ENCODE measurements at regions not wholly inside any gene's neighbourhood (a gene's known extent, or its start where the extent isn't known, plus 50 kb on each side); places are given as distances from the start of the nearest gene placed in this dataset.

DNA sequence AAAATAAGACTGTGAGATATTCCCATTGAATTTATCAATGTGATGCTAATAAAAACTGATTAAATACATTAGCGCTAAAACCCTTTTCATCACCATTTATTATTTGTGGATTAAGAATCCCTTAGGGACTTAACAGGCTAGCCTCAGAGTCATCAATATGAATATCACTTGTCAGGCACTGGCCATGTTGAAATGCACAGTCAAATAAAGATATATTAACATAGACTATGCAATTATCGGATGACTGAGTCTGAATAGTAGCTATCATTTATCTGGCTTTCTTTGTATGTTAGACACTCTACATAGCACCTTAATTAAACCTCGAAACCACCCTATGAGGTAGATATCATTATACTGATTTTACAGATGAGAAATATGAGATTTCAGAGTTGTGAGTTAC, 213.6 kb downstream of the RDH14 start:
- Histone ChIP-seq H3K27me3 (no peaks in the 10 kb centered on the region), H3K9me3 (no peaks in the 10 kb centered on the region), H3K27ac (no peak overlapping the region), H3K36me3 (no peaks in the 10 kb centered on the region), H3K4me3 (no peak overlapping the region), H3K4me1 (no peaks in the 10 kb centered on the region)
- no peak for DNase-seq (ENCODE audit: low spot score in 2 of 2)
- TF ChIP-seq EP300 (IDR thresholded peaks at IDR 0.05) (no peak), CTCF (IDR thresholded peaks at IDR 0.05) (no peak), POLR2AphosphoS5 (IDR thresholded peaks at IDR 0.05) (no peak), POLR2A (IDR thresholded peaks at IDR 0.05) (no peak)
- WGBS: 85% methylated on average over 3 of the region's 3 CpGs

DNA sequence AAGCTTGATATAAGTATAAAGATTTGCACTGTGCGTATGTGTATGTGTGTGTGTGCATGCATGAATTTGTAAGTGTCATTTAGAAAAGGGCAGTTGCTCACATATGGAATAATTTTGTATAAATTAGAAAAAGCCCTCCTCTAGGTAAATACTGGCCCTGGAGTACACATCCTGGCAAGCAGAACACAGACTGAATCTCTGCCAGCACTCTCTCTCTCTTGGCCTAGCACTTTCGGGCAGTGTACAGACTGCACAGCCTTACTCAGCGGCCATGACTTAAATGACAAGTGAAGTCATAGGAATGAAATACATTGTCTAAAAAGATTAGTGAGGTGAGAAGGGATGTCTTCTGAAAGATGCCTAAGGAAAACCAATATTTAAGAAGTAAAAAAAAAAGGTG, 214.1 kb downstream of the RDH14 start:
- Histone ChIP-seq H3K36me3 (no peaks in the 10 kb centered on the region), H3K27me3 (no peaks in the 10 kb centered on the region), H3K4me3 (no peak overlapping the region), H3K27ac (no peak overlapping the region), H3K4me1 (no peaks in the 10 kb centered on the region), H3K9me3 (no peaks in the 10 kb centered on the region)
- TF ChIP-seq CTCF (IDR thresholded peaks at IDR 0.05): no peak
- TF ChIP-seq POLR2AphosphoS5 (IDR thresholded peaks at IDR 0.05): no peak
- no peak for TF ChIP-seq POLR2A (IDR thresholded peaks at IDR 0.05)
- TF ChIP-seq EP300 (IDR thresholded peaks at IDR 0.05): no peak
- no peak for DNase-seq (ENCODE audit: low spot score in 2 of 2)
- 74% methylated on average over 3 of the region's 3 CpGs for WGBS

DNA sequence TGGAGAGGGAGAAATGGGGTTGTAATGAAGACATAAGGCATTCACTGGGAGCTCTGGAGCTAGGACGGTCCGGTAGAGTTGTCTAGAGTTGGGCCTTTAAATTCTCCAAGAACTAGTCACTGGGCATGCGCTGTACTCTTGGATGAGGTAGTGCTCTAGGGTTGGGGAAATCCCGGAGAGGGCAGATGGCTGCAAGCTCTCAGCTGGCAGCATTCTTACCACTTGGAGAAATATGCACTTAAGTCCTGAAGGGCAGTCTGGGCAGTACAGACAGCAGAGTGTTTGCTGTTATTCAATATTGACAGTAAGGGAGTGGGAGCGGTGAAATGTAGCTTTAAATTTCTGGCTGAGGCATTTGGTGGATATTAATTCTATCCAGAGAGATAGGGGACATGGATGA, 214.6 kb downstream of the RDH14 start:
- no peaks in the 10 kb centered on the region for H3K27me3 ChIP-seq
- WGBS: 78% methylated on average over 5 of the region's 5 CpGs
- H3K27ac ChIP-seq: no peak overlapping the region
- no peak for TF ChIP-seq POLR2A (IDR thresholded peaks at IDR 0.05)
- TF ChIP-seq CTCF (IDR thresholded peaks at IDR 0.05): no peak
- no peak for TF ChIP-seq EP300 (IDR thresholded peaks at IDR 0.05)
- TF ChIP-seq POLR2AphosphoS5 (IDR thresholded peaks at IDR 0.05): no peak
- H3K9me3 ChIP-seq: no peaks in the 10 kb centered on the region
- no peak for DNase-seq (ENCODE audit: low spot score in 2 of 2)
- no peaks in the 10 kb centered on the region for H3K36me3 ChIP-seq
- no peaks in the 10 kb centered on the region for H3K4me1 ChIP-seq
- no peak overlapping the region for H3K4me3 ChIP-seq

DNA sequence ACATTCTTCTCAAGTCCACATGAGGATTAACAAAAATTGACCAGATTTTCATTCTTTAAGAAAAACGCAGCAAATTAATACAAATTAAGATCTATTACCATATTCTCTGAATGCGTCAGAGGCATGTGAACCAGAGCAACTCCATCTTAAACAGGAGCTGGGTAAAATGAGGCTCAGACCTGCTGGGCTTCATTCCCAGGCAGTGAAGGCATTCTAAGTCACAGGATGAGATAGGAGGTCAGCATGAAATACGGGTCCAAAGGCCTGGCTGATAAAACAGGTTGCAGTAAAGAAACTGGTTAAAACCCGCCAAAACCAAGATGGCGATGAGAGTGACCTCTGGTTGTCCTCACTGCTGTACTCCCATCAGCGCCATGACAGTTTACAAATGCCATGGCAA, 217.6 kb downstream of the RDH14 start:
- DNase-seq (ENCODE audit: low spot score in 2 of 2): no peak
- Histone ChIP-seq H3K4me3 (no peak overlapping the region), H3K27me3 (no peaks in the 10 kb centered on the region), H3K4me1 (no peaks in the 10 kb centered on the region), H3K9me3 (no peaks in the 10 kb centered on the region), H3K27ac (no peak overlapping the region), H3K36me3 (no peaks in the 10 kb centered on the region)
- 90% methylated on average over 6 of the region's 6 CpGs for WGBS
- TF ChIP-seq POLR2AphosphoS5 (IDR thresholded peaks at IDR 0.05) (no peak), CTCF (IDR thresholded peaks at IDR 0.05) (no peak), POLR2A (IDR thresholded peaks at IDR 0.05) (no peak), EP300 (IDR thresholded peaks at IDR 0.05) (no peak)

GRCh38 chr2:18339326-18339725, 221.1 kb downstream of the RDH14 start:
- TF ChIP-seq EP300 (IDR thresholded peaks at IDR 0.05) (no peak), POLR2AphosphoS5 (IDR thresholded peaks at IDR 0.05) (no peak), POLR2A (IDR thresholded peaks at IDR 0.05) (no peak), CTCF (IDR thresholded peaks at IDR 0.05) (no peak)

More at GRCh38 chr2:18339326-18339725, 221.1 kb downstream of the RDH14 start:
- Histone ChIP-seq H3K9me3 (no peaks in the 10 kb centered on the region), H3K4me1 (no peaks in the 10 kb centered on the region), H3K4me3 (no peak overlapping the region), H3K36me3 (no peaks in the 10 kb centered on the region), H3K27ac (no peak overlapping the region), H3K27me3 (no peaks in the 10 kb centered on the region)
- WGBS: 74% methylated on average over 1 of the region's 1 CpG
- DNase-seq (ENCODE audit: low spot score in 2 of 2): no peak

All from suprapubic skin (tissue), 4 donors.